Nucleus accumbens (tissue), 56 donors: ENCODE measurements at regions not wholly inside any gene's neighbourhood (a gene's known extent, or its start where the extent isn't known, plus 50 kb on each side); places are given as distances from the start of the nearest gene placed in this dataset.
A peak's percentile ranks its signal among the peaks of the same experiment; 100 is the strongest.

Experiments
- DNase-seq, 56 donors: peaks; one replicate each; lab custom pipeline; 2025; lab: John Stamatoyannopoulos, UW

GRCh38 chr9:108568093-108568492, 287.7 kb downstream of the ACTL7B start:
- DNase-seq = no peak

GRCh38 chr9:108567571-108567970, 288.2 kb downstream of the ACTL7B start:
- no peak for DNase-seq

GRCh38 chr9:108565651-108566378, 290.0 kb downstream of the ACTL7B start:
- DNase-seq = peak in 43 of 56 donors; percentile 3 to 68 (median 24)

GRCh38 chr9:108562176-108562575, 293.6 kb downstream of the ACTL7B start:
- no peak for DNase-seq

GRCh38 chr9:108559432-108559831, 296.4 kb downstream of the ACTL7B start:
- no peak for DNase-seq

GRCh38 chr9:108554831-108555230, 301.0 kb downstream of the ACTL7B start:
- DNase-seq = no peak

- DNase-seq = no peak
Observed at GRCh38 chr9:108553111-108553635, 302.6 kb downstream of the ACTL7B start.

- DNase-seq = no peak
Observed at GRCh38 chr9:108552459-108553040, 303.2 kb downstream of the ACTL7B start.

GRCh38 chr9:108551030-108551841, 304.6 kb downstream of the ACTL7B start:
- DNase-seq = no peak

- DNase-seq = peak in 3 of 56 donors; percentile 4 to 18 (median 10)
Observed at GRCh38 chr9:108550106-108550505, 305.7 kb downstream of the ACTL7B start.

GRCh38 chr9:108549184-108549583, 306.6 kb downstream of the ACTL7B start:
- no peak for DNase-seq

GRCh38 chr9:108547411-108548135, 308.2 kb downstream of the ACTL7B start:
- DNase-seq = no peak

GRCh38 chr9:108546215-108546614, 309.6 kb downstream of the ACTL7B start:
- no peak for DNase-seq

- DNase-seq = no peak
Observed at GRCh38 chr9:108545436-108545835, 310.4 kb downstream of the ACTL7B start.

- DNase-seq = no peak
Observed at GRCh38 chr9:108544866-108545265, 310.9 kb downstream of the ACTL7B start.

GRCh38 chr9:108543251-108543778, 312.5 kb downstream of the ACTL7B start:
- no peak for DNase-seq

GRCh38 chr9:108537756-108538155, 318.0 kb downstream of the ACTL7B start:
- DNase-seq = no peak

GRCh38 chr9:108536836-108537601, 318.8 kb downstream of the ACTL7B start:
- no peak for DNase-seq

- peak in 2 of 56 donors; percentile 0 for DNase-seq
Observed at GRCh38 chr9:108535526-108535925, 320.3 kb downstream of the ACTL7B start.
